ENCODE measurements at regions not wholly inside any gene's neighbourhood (a gene's known extent, or its start where the extent isn't known, plus 50 kb on each side); places are given as distances from the start of the nearest gene placed in this dataset.
"Not testable (repeated sequence)": the region's sequence is repeated elsewhere in the genome, so short reads cannot be mapped to it uniquely, and the experiment has no call there.

DNA sequence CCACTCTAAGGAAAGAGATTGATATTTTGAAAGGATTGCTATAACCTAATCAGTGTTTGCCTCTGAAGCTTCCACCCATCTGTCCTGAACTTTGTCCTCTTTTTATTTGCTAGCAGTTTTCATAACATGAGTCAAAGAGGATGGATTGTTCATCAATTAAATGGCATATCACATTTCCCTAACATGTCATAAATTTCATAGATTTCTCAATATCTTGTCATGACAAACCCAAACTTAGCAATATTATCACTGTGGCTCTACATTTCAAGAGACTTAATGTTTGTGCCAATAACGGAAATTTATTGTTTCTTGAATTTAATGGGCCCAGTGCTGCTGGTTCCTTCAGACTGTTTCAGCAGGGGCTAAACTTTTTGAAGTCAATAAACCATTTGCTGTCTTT is 330.3 kb downstream of the CAAP1 start:
- no peak for DNase-seq

DNA sequence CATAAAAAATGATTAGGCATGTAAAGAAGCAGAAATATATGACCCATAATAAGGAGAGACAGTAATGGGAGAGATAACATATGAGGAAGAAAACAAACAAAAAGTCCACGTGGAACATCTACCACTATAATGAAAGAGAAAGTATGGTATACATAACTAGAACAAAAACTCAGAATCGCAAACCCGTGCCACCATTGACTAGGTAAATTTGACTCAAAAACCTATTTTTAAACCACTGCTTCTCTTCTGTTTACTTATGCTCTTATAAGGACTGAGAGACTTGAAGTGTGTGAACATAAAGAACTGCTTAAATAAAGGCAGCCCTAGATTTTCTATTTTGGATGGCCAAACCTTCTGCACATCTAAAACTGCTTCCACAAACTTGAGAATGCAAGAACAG is 330.7 kb downstream of the CAAP1 start:
- no peak for DNase-seq

DNA sequence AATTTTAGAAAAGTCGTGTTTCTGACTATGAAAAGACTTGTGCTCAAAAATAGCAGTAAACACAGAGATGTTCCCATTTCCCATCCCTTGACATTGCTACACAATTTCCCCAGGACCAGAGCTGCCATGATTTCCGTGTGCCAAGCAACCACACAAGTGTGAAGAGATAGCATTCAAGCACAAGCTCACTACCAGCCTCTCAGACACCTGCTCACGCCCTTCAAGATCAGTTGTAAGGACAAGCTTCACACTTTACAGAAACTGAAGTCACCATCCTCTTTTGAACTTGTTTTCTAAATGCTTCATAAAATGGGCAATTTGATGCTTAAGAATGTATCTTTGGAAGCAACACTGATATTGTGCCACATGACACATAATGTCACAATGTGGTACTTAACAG is 333.1 kb downstream of the CAAP1 start:
- DNase-seq, result no peak

DNA sequence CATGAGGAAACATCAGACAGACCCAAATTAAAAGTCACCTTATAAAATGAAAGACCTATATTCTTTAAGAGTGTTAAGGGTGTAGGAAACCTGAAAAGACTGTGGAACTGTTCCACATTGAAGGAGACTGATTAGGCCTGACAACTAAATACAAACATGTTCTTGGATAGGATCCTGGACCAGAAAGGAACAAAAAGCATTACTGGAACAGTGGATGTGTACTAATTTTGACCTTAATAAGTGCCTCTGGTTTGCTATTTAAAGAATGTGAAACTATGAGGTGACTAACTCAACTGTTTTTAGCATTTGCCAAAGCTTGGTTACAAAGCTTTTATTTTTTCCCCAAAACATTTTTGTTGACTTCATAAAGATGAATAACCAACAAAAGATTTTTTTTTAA is 340.6 kb downstream of the CAAP1 start:
- DNase-seq, result no peak

DNA sequence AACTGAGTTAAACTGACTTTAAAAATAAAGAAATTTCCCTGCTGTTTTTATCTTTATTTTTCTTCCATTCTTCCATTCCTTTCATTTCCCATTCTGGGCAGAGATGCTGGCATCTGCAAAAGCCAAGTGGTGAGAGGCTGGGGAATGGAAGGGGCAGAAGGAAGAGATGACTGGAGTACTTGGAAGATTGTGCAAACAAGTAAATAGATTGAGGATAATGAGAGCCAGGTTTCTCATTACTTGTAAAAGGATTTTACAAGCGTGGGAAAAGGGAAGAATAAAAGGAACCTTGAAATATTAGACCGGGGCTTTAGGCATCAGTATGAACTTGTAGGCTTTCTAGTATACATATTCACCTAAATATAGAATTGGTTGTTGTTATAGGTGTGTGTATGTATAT is 341.2 kb downstream of the CAAP1 start:
- DNase-seq, result no peak

DNA sequence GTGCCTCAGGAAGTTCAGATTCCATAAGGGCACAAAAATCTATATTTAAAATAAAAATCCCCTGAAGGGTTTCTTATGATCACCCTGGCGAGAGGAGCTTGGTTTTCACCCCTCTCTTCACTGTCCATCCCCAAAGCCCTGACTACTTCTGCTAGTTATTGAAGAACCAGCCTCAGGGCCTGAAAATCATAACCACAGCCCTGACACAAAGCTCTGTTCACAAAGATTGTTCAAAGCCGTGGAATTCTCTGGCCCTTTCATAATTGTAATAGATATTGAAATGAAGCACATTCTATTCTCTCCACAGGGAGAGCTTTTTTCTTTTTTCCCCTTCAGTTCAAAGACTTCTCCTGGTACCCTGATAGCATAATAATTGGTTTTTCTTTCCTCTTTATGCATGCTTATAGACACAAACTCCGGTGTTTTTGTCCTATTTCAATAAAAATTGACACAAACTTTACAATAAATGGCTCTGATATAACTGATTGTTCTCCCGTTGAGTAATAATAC is 343.8 kb downstream of the CAAP1 start:
- DNase-seq, result no peak

DNA sequence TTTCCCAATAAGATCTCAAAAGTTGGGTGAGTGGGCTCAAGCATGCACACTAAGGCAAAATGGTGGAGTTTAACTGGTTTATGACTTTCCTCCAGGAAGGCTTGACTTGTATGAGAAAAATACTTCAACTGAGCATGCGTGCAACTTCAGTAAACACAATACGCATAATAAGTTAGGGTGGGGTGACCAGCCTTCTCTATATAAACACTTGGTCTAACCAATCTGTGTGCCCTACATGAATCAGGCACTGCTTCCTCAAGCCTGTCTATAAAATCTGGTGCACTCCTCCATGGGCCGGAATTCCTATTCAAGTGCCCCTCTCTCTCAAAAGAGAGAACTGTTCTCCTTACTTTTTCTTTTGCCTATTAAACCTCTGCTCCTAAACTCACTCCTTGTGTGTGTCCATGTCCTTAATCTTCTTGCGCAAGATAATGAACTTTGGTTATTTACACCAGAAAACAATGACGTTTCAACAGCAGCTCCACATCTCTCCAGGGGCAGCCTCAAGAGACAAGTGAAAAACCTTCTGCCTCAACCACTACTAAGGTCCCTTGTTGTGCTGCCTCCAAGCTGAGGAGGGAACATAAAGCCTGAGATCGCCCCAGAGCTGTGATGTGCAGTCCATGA is 352.6 kb downstream of the CAAP1 start:
- no peak for DNase-seq

DNA sequence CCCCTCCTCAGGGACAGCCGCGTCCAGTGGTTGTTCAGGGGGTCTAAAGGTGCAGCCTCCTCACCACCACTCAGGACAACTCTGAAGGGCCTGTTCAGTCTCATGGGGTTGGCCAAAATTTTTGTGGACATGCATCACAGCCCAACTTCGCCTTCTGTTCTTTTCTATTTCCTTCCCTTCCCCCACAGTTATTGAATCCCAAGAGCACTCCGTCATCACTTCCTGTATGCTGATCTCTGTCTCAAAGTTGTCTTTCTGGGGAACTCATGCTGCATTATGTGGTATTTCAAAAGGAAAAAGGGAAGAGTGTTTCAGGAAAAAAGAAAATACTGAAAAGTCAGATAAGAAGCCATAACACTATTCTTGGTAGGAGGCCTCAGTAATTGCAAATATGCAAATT is 355.4 kb downstream of the CAAP1 start:
- no peak for DNase-seq

DNA sequence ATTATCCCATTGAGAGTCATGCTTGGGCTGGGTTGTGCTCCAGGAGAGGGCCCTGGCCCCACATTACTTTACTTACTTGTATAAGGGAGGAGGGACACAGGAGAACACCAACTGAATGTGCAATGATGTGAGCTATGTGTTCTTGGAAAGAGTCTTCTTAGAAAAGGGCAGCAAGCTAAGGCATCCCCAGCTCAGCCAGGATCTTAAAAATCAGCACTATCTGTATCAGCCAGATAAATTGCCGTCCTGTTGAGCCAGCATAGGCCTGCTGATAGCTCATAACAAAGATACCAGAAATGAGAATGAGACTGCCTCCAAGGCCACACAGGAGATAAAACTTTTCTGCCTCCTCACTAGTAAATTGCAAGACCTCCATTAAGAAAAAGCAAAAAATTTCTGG is 357.5 kb downstream of the CAAP1 start:
- no peak for DNase-seq

DNA sequence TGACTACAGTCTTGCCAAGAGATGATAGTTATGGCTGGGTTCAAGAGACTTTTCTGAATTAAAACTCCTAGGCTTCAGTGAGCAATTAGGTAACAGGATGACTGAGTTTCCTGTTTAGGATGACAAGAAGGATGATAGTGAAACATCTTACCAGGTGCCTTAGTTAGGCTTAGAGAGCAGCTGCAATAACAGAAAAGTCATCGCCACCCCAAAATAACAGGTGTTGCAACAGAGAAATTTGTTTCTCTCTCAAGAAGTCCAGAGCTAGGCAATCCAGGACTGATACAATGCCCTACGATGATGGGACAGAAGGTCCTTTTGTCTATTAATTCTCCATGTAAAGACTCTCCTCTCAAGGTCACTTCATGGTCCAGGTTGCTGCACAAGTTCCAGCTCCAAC is 361.8 kb downstream of the CAAP1 start:
- DNase-seq, result no peak

DNA sequence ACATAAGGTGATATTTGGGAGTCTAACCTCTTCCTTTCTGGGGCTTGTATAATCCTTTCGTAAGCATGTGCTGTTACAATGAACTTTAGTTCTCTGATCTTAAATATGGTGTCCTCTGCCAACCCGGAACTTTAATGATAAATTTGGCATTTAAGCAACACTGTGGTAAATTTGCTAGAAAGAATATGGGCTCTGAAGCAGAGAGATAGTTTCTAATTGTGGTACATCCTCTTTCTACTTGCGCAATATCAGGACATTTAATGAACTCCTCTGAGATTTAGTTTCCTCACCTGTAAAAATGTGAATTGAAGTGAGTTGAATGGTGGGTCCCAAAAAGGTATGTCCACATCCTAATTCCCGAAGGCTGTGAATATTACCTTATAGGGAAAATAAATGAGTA is 364.7 kb downstream of the CAAP1 start:
- DNase-seq, result no peak

DNA sequence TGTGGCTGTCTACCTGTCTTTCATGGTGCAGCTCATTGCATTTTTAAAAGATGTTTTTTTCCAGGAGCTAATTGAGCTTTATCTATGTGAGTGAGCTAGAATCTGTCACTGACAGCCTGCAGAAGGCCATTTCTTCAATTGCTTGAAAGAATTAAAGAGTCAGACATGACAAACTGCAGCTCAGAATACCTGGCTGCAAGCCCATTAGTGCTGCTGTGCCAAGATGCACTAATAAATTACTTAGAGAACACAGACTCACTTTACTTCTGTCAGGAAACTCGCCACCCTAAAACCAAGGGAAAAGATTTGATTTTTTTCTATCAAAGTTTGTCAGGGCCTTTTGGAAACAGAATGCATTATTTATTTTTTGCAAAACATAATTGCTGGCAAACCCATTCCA is 368.3 kb downstream of the CAAP1 start:
- no peak for DNase-seq

DNA sequence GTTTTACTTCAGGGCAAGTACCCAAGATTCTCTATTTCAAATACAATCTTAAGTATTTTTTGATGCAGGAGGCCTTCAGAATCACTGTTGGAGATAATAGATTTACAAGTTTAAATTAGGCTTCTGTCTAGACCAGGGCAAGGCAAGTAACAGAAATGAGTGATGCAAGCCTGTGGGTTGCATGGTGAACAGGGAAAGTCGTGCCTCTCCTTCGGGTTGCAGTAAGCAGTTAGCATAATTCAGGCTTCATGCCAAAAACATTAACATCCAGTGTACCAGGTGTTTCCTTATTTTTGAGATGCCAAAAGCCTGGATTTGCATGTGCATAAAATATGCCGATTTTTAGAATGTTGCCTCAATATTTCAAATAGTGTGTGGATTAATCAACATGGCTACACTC is 369.0 kb downstream of the CAAP1 start:
- no peak for DNase-seq

DNA sequence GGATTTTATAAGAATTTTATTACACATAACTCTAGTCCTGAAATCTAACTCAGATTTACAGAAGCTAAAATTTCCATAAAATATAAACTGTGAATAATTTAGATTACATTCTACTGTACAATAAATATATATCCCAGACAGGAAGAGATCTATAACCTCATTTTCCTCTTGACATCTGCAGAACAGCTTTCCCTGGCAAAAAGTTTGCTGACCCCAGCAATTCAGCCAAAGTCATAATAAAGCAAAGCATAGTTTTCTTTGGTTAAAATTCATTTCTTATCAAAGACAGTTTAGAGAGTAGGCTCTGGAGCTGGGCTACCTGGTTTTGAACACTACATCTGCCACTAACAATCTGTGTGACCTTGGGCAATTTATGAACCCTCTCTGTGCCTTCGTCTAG is 372.5 kb downstream of the CAAP1 start:
- no peak for DNase-seq

DNA sequence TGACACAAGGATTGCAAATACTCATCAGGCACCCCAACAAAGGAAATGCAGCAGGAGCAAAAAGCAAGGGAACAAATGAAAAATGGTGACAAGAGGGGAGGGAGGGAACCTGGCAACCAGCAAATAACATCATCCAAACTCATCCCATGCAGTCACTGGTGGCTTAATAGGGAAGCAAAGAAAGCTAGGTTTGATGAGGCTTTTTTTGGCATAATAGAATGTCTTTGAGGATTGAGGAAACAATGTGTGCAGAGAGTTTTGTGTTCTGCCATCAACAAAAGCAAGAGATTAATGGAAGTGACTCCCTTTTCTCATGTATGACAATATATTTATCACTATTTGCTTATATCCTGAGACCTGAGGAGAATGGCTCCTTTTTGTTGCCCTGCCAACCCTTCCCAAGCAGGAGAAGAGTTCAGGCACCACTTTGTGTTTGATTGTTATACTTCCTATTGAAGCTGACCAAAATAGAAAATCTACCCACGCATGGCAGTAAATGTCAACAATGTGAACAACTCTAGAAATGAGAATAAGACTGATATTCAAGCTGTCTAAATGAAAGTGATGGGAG is 375.7 kb downstream of the CAAP1 start:
- no peak for DNase-seq

DNA sequence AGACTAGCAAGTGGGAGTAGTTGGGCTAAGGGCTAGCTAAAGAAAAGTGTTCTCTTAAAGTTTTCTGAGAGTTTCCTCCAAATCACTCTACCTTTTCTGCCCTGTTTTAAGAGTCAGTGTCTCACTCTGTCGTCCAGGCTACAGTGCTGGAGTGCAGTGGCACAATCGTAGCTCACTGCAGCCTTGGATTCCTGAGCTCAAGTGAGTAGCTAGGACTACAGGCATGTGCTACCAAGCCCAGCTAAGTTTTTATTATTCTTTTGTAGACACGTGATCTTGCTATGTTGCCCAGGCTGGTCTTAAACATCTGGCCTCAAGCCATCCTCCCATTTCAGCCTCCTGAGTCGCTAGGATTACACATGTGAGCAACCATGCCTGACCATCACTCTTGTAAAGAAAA is 378.9 kb downstream of the CAAP1 start:
- no peak for DNase-seq

DNA sequence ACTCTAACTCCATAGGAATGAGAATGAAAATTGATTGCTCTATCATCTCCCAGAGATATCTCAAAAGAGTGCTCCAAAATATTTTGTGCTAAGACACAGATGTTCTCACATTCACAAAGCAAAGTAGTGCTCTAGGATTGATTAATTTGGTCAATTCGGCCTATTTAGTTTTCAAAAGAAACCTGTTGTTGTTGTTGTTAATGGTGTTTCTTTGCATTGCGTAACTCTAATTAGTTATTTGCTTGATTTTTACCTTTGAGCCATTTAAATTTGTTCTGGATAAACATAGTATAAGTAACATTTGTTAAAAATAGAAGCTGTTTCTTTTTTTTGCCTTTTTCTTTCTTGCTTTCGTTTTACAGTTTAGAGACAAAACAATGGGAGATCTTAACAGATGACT is 382.5 kb downstream of the CAAP1 start:
- no peak for DNase-seq

DNA sequence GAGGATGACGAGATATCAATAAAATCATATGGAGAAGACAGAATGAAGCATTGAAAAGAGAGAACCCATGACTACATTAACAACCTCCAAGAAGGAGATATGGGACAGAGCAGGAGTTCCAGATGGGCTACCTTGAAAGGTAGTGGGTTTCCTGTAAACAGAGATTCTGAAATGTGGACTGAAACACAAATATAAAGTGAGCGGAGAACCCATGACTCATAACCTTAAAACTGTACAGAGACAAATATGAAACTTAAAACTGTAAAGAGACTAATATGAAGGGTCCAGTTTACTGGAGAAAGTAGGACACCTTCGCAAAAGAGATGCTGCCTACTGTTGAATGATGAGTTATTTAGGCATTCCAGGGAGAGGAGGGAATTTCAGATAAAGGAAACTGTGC is 383.7 kb downstream of the CAAP1 start:
- DNase-seq, result no peak

DNA sequence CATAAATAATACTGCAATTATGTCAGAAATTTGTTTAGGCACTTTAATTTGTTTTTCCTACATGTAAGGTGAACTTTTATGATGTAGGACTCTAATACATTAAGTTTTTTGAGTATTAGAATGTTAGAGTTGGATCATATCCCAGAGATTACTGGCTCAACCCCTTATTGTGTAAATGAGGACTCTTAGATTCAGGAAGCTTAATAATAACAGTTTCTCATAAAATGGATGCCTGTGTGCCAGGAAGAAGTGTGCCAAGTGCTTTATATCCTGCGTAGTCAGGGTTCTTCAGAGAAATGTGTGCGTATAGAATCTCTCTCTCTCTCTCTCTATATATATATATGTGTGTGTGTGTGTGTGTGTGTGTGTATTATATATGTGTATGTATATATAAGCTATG is 388.5 kb downstream of the CAAP1 start:
- no peak for DNase-seq

DNA sequence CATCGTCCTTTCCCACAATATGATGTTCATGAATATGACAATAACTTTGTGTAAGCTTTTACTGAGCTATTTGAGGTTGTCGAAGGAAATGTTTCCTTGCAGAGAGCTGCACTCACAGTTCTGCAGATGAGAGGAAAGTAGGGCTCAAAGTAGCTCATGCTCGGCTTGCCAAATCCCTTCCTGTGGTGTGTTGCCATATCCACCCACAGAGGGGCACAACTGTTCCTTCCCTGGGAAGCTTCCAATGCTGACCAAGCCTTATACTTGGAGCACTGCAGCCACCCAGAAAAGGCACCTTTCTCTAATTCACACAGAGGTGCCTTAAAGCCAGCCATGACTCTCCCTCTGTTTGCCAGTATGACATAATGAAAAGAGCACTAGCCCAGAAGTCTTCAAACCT is 390.3 kb downstream of the CAAP1 start:
- no peak for DNase-seq

DNA sequence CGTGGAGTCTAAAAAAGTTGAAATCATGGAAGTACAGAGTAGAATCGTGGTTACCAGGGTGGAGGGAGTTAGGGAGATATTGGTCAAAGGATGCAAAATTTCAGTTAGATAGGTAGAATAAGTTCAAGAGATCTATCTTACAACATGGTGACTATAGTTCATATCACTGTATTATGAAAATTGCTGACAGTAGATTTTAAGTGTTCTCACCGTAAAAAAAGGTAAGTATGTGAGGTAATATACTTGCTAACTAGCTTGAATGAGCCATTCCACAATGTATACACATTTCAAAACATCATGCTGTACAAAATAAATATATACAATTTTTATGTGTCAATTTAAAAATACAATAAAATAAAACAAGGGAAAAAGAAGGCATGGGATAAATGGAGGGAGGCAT is 392.1 kb downstream of the CAAP1 start:
- DNase-seq, result no peak

DNA sequence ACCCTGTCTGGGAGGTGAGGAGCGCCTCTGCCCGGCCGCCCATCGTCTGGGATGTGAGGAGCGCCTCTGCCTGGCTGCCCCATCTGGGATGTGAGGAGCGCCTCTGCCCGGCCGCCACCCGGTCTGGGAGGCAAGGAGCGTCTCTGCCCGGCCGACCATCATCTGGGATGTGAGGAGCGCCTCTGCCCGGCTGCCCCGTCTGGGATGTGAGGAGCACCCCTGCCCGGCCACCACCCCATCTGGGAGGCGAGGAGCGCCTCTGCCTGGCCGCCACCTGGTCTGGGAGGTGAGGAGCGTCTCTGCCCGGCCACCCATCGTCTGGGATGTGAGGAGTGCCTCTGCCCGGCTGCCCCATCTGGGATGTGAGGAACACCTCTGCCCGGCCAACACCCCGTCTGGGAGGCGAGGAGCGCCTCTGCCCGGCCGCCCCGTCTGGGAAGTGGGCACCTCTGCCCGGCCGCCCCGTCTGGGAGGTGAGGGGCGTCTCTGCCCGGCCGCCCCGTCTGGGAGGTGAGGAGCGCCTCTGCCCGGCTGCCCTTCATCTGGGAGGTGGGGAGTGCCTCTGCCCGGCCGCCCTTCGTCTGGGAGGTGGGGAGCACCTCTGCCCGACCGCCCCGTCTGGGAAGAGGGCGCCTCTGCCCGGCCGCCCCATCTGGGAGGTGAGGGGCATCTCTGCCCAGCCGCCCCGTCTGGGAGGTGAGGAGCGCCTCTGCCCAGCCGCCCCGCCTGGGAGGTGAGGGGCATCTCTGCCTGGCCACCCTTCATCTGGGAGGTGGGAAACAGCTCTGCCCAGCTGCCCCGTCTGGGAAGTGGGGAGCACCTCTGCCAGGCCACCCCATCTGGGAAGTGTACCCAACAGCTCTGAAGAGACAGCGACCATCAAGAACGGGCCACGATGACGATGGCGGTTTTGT is 399.7 kb downstream of the CAAP1 start:
- DNase-seq, result not testable (repeated sequence)

DNA sequence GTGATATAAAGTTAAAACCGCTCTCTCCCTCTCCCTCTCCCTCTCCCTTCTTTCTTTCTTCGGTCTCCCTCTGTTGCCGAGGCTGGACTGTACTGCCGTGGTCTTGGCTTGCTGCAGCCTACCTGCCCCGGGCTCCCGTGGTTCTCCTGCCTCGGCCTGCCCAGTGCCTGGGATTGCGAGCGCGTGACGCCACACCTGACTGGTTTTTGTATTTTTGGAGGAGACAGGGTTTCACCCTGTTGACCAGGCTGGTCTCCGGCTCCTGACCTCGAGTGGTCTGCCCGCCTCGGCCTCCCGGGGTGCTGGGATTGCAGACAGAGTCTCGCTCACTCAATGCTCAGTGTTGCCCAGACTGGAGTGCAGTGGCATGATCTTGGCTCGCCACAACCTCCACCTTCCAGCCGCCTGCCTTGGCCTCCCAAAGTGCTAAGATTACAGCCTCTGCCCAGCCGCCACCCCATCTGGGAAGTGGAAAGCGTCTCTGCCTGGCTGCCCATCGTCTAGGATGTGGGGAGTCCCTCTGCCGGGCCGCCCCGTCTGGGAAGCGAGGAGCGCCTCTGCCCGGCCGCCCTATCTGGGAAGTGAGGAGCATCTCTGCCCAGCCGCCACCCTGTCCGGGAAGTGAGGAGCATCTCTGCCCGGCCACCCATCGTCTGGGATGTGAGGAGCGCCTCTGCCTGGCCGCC is 400.5 kb downstream of the CAAP1 start:
- not testable (repeated sequence) for DNase-seq

DNA sequence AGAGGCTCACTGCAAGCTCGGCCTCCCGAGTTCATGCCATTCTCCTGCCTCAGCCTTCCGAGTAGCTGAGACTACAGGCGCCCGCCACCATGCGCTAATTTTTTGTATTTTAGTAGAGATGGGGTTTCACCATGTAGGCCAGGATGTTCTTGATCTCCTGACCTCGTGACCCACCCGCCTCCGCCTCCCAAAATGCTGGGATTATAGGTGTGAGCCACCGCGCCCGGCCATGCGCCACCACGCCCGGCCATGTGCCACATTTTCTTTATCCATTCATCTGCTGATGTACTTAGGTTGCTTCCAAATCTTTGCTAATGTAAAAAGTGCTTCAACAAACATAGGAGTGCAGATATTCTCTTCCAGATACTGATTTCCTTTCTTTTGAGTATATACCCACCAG is 408.6 kb downstream of the CAAP1 start:
- no peak for DNase-seq

Data from GF-D8 (cell line).